Activated T-helper 17 cell treated with anti-CD3 and anti-CD28 coated beads, Interleukin-2, amount 50 U/mL, for 72 hours (primary cell): ENCODE measurements at regions not wholly inside any gene's neighbourhood (a gene's known extent, or its start where the extent isn't known, plus 50 kb on each side); places are given as distances from the start of the nearest gene placed in this dataset.
"Not testable (repeated sequence)": the region's sequence is repeated elsewhere in the genome, so short reads cannot be mapped to it uniquely, and the experiment has no call there.

Experiments
- ATAC-seq: fragments of 150-1000 bp; cut with Tn5 transposase; replicated peaks from 2 replicates; pipeline ENCODE4 v1.10.0; 2021; ENCODE audit warnings: mild to moderate bottlenecking, moderate library complexity
- H3K27ac Mint-ChIP-seq: one replicate; pipeline ENCODE4 v1.8.0; 2022; ENCODE audit warnings: mixed read lengths
- H3K27me3 Mint-ChIP-seq: one replicate; pipeline ENCODE4 v1.8.0; 2022; ENCODE audit warnings: mixed read lengths
- H3K36me3 Mint-ChIP-seq: one replicate; pipeline ENCODE4 v1.8.0; 2022; ENCODE audit warnings: low read depth, mild to moderate bottlenecking, mixed read lengths
- H3K4me1 Mint-ChIP-seq: one replicate; pipeline ENCODE4 v1.8.0; 2022; ENCODE audit warnings: mixed read lengths
- H3K4me3 Mint-ChIP-seq: one replicate; pipeline ENCODE4 v1.8.0; 2022; ENCODE audit warnings: mild to moderate bottlenecking, mixed read lengths
- H3K9me3 Mint-ChIP-seq: one replicate; pipeline ENCODE4 v1.8.0; 2022; ENCODE audit warnings: mixed read lengths

- Mint-ChIP-seq H3K27me3 (no peaks in the 10 kb centered on the region), H3K9me3 (no peaks in the 10 kb centered on the region), H3K27ac (no peak overlapping the region), H3K4me1 (no peaks in the 10 kb centered on the region), H3K4me3 (no peak overlapping the region), H3K36me3 (no peaks in the 10 kb centered on the region)
- no peak for ATAC-seq
Measured at GRCh38 chr4:83964996-83965541, 429.2 kb downstream of the GPAT3 start.

GRCh38 chr4:83962492-83962891 is 426.6 kb downstream of the GPAT3 start:
- no peaks in the 10 kb centered on the region for H3K4me1 Mint-ChIP-seq
- no peak overlapping the region for H3K27ac Mint-ChIP-seq
- no peak overlapping the region for H3K4me3 Mint-ChIP-seq
- peaks cover 3% of the 10 kb centered on the region for H3K9me3 Mint-ChIP-seq
- no peaks in the 10 kb centered on the region for H3K27me3 Mint-ChIP-seq
- H3K36me3 Mint-ChIP-seq = no peaks in the 10 kb centered on the region
- ATAC-seq = no peak

- Mint-ChIP-seq H3K27ac (no peak overlapping the region), H3K36me3 (no peaks in the 10 kb centered on the region), H3K4me3 (no peak overlapping the region), H3K4me1 (no peaks in the 10 kb centered on the region), H3K27me3 (no peaks in the 10 kb centered on the region), H3K9me3 (peaks cover 3% of the 10 kb centered on the region)
- no peak for ATAC-seq
Measured at GRCh38 chr4:83961575-83961974, 425.7 kb downstream of the GPAT3 start.

- Mint-ChIP-seq H3K4me1 (no peaks in the 10 kb centered on the region), H3K36me3 (no peaks in the 10 kb centered on the region), H3K27ac (no peak overlapping the region), H3K27me3 (no peaks in the 10 kb centered on the region), H3K9me3 (peaks cover 3% of the 10 kb centered on the region), H3K4me3 (no peak overlapping the region)
- no peak for ATAC-seq
Measured at GRCh38 chr4:83959160-83959559, 423.3 kb downstream of the GPAT3 start.

- Mint-ChIP-seq H3K4me3 (no peak overlapping the region), H3K36me3 (no peaks in the 10 kb centered on the region), H3K9me3 (no peaks in the 10 kb centered on the region), H3K27me3 (no peaks in the 10 kb centered on the region), H3K4me1 (no peaks in the 10 kb centered on the region), H3K27ac (no peak overlapping the region)
- ATAC-seq = no peak
Measured at GRCh38 chr4:83947830-83948193, 411.9 kb downstream of the GPAT3 start.

- H3K9me3 Mint-ChIP-seq = no peaks in the 10 kb centered on the region
- no peak for ATAC-seq
- no peak overlapping the region for H3K4me3 Mint-ChIP-seq
- H3K4me1 Mint-ChIP-seq = no peaks in the 10 kb centered on the region
- no peaks in the 10 kb centered on the region for H3K27me3 Mint-ChIP-seq
- no peak overlapping the region for H3K27ac Mint-ChIP-seq
- no peaks in the 10 kb centered on the region for H3K36me3 Mint-ChIP-seq
Measured at GRCh38 chr4:83947125-83947829, 411.4 kb downstream of the GPAT3 start.

GRCh38 chr4:83943691-83944090 is 407.8 kb downstream of the GPAT3 start:
- not testable (repeated sequence) for H3K36me3 Mint-ChIP-seq, H3K4me1 Mint-ChIP-seq, H3K9me3 Mint-ChIP-seq, H3K27me3 Mint-ChIP-seq, H3K27ac Mint-ChIP-seq, H3K4me3 Mint-ChIP-seq, ATAC-seq

GRCh38 chr4:83932750-83933391 is 397.0 kb downstream of the GPAT3 start:
- peaks cover 4% of the 10 kb centered on the region for H3K27me3 Mint-ChIP-seq
- H3K4me1 Mint-ChIP-seq = no peaks in the 10 kb centered on the region
- H3K36me3 Mint-ChIP-seq = no peaks in the 10 kb centered on the region
- no peak for ATAC-seq
- H3K4me3 Mint-ChIP-seq = no peak overlapping the region
- H3K9me3 Mint-ChIP-seq = no peaks in the 10 kb centered on the region
- H3K27ac Mint-ChIP-seq = no peak overlapping the region

GRCh38 chr4:83931659-83932438 is 395.9 kb downstream of the GPAT3 start:
- ATAC-seq = no peak
- Mint-ChIP-seq H3K4me1 (no peaks in the 10 kb centered on the region), H3K36me3 (no peaks in the 10 kb centered on the region), H3K4me3 (no peak overlapping the region), H3K27me3 (peaks cover 4% of the 10 kb centered on the region), H3K9me3 (no peaks in the 10 kb centered on the region), H3K27ac (no peak overlapping the region)

- no peaks in the 10 kb centered on the region for H3K36me3 Mint-ChIP-seq
- no peak for ATAC-seq
- H3K4me3 Mint-ChIP-seq = no peak overlapping the region
- no peaks in the 10 kb centered on the region for H3K4me1 Mint-ChIP-seq
- no peak overlapping the region for H3K27ac Mint-ChIP-seq
- H3K9me3 Mint-ChIP-seq = no peaks in the 10 kb centered on the region
- peaks cover 4% of the 10 kb centered on the region for H3K27me3 Mint-ChIP-seq
Measured at GRCh38 chr4:83929550-83929949, 393.6 kb downstream of the GPAT3 start.

GRCh38 chr4:83926950-83927349 is 391.0 kb downstream of the GPAT3 start:
- no peaks in the 10 kb centered on the region for H3K4me1 Mint-ChIP-seq
- no peak overlapping the region for H3K27ac Mint-ChIP-seq
- H3K27me3 Mint-ChIP-seq = peaks cover 4% of the 10 kb centered on the region
- no peaks in the 10 kb centered on the region for H3K9me3 Mint-ChIP-seq
- H3K36me3 Mint-ChIP-seq = no peaks in the 10 kb centered on the region
- no peak for ATAC-seq
- no peak overlapping the region for H3K4me3 Mint-ChIP-seq

- ATAC-seq = no peak
- Mint-ChIP-seq H3K4me3 (no peak overlapping the region), H3K9me3 (no peaks in the 10 kb centered on the region), H3K27ac (no peak overlapping the region), H3K36me3 (no peaks in the 10 kb centered on the region), H3K27me3 (peaks cover 3% of the 10 kb centered on the region), H3K4me1 (no peaks in the 10 kb centered on the region)
Measured at GRCh38 chr4:83923341-83923740, 387.4 kb downstream of the GPAT3 start.

- no peaks in the 10 kb centered on the region for H3K4me1 Mint-ChIP-seq
- no peak overlapping the region for H3K4me3 Mint-ChIP-seq
- peaks cover 3% of the 10 kb centered on the region for H3K27me3 Mint-ChIP-seq
- no peak for ATAC-seq
- H3K27ac Mint-ChIP-seq = no peak overlapping the region
- no peaks in the 10 kb centered on the region for H3K36me3 Mint-ChIP-seq
- no peaks in the 10 kb centered on the region for H3K9me3 Mint-ChIP-seq
Measured at GRCh38 chr4:83922402-83922801, 386.5 kb downstream of the GPAT3 start.

GRCh38 chr4:83921124-83921523 is 385.2 kb downstream of the GPAT3 start:
- no peaks in the 10 kb centered on the region for H3K9me3 Mint-ChIP-seq
- no peak for ATAC-seq
- peaks cover 5% of the 10 kb centered on the region for H3K27me3 Mint-ChIP-seq
- H3K4me1 Mint-ChIP-seq = no peaks in the 10 kb centered on the region
- H3K4me3 Mint-ChIP-seq = no peak overlapping the region
- H3K36me3 Mint-ChIP-seq = no peaks in the 10 kb centered on the region
- H3K27ac Mint-ChIP-seq = no peak overlapping the region

GRCh38 chr4:83920375-83920774 is 384.5 kb downstream of the GPAT3 start:
- H3K36me3 Mint-ChIP-seq = no peaks in the 10 kb centered on the region

More at GRCh38 chr4:83920375-83920774, 384.5 kb downstream of the GPAT3 start:
- H3K9me3 Mint-ChIP-seq = no peaks in the 10 kb centered on the region
- no peak overlapping the region for H3K27ac Mint-ChIP-seq
- H3K4me1 Mint-ChIP-seq = no peaks in the 10 kb centered on the region
- no peak overlapping the region for H3K4me3 Mint-ChIP-seq
- ATAC-seq = no peak
- H3K27me3 Mint-ChIP-seq = peaks cover 5% of the 10 kb centered on the region
